ENCODE measurements at regions not wholly inside any gene's neighbourhood (a gene's known extent, or its start where the extent isn't known, plus 50 kb on each side); places are given as distances from the start of the nearest gene placed in this dataset.

DNA sequence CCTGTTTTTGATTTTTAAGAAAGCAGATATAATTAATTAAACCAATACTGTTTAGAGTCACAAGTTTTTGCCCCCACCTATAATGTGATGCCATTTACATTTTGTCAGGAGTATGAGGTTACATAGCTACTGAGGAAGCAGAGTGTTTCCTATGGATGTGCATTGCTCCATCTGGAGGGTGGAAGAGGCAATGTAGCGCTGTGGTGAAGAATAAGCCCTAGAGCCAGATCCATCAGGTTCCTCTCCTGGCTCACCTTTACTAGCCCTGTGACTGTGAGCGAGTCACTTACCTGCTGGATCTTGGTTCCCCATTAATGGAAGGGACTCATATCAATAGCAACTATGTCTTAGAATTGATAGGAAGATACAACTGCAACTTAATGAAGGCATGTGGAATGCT lies 216.0 kb downstream of the GPAM start:
- intact Hi-C loops (cut with micrococcal nuclease; ENCODE audit: unreplicated experiment), result no loop called here

DNA sequence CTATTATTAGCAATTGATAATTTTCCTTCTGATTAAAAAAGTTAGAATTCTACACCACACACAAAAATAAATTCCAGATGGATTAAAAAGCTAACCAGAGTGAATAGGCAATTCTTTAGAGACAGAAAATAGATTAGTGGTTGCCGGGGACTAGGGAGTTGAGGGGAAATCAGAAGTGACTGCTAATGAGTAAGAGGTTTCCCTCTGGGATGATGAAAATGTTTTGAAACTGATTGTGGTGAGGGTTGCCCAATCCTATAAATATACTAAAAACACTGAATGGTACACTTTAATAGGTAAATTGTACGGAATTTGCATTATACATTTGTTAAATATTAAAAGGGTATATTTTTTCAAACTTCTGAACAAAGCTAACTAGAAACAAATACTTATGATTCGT lies 214.9 kb downstream of the GPAM start:
- Histone ChIP-seq H3K9me2 (ENCODE audit: insufficient read depth) (no peaks in the 10 kb centered on the region), H3K4me3 (no peak overlapping the region), H3K36me3 (ENCODE audit: low read depth) (no peaks in the 10 kb centered on the region), H3K27me3 (ENCODE audit: insufficient read depth, low read depth) (no peaks in the 10 kb centered on the region), H3K27ac (no peak overlapping the region), H3K4me1 (replicated peaks; ENCODE audit: insufficient read depth) (no peaks in the 10 kb centered on the region), H3K4me2 (no peak overlapping the region), H2AFZ (no peak overlapping the region), H4K20me1 (ENCODE audit: insufficient read depth) (no peaks in the 10 kb centered on the region), H3F3A (ENCODE audit: insufficient read depth, low read depth) (no peaks in the 10 kb centered on the region), H3K79me2 (ENCODE audit: low read depth) (no peaks in the 10 kb centered on the region), H3K9me3 (ENCODE audit: insufficient read depth, low read depth) (no peaks in the 10 kb centered on the region)
- POLR2A ChIA-PET (ENCODE audit: unreplicated experiment), result no interaction called here
- DNase-seq, result no peak
- BruUV-seq (replicated peaks), result no TSS peak
- intact Hi-C loops (cut with micrococcal nuclease; ENCODE audit: unreplicated experiment), result no loop called here
- CTCF ChIA-PET, result no interaction called here
- TF ChIP-seq, protein P1, sequence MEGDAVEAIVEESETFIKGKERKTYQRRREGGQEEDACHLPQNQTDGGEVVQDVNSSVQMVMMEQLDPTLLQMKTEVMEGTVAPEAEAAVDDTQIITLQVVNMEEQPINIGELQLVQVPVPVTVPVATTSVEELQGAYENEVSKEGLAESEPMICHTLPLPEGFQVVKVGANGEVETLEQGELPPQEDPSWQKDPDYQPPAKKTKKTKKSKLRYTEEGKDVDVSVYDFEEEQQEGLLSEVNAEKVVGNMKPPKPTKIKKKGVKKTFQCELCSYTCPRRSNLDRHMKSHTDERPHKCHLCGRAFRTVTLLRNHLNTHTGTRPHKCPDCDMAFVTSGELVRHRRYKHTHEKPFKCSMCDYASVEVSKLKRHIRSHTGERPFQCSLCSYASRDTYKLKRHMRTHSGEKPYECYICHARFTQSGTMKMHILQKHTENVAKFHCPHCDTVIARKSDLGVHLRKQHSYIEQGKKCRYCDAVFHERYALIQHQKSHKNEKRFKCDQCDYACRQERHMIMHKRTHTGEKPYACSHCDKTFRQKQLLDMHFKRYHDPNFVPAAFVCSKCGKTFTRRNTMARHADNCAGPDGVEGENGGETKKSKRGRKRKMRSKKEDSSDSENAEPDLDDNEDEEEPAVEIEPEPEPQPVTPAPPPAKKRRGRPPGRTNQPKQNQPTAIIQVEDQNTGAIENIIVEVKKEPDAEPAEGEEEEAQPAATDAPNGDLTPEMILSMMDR (conservative IDR thresholded peaks at IDR 0.05), result no peak
- no peak for TF ChIP-seq EZH2 (IDR thresholded peaks at IDR 0.05; ENCODE audit: low read depth)

More for the DNA sequence above, 216.0 kb downstream of the GPAM start:
- TF ChIP-seq EZH2 (IDR thresholded peaks at IDR 0.05; ENCODE audit: low read depth), result no peak
- TF ChIP-seq, protein P1 (conservative IDR thresholded peaks at IDR 0.05), result no peak
- no peaks in the 10 kb centered on the region for H3K79me2 ChIP-seq (ENCODE audit: low read depth)
- no peak overlapping the region for H2AFZ ChIP-seq
- ChIA-PET POLR2A (ENCODE audit: unreplicated experiment) (no interaction called here), CTCF (no interaction called here)
- H3K36me3 ChIP-seq (ENCODE audit: low read depth), result no peaks in the 10 kb centered on the region
- H3K27ac ChIP-seq, result no peak overlapping the region
- no peak overlapping the region for H3K4me2 ChIP-seq
- no TSS peak for BruUV-seq (replicated peaks)
- H3F3A ChIP-seq (ENCODE audit: insufficient read depth, low read depth), result no peaks in the 10 kb centered on the region
- H3K9me2 ChIP-seq (ENCODE audit: insufficient read depth), result no peaks in the 10 kb centered on the region
- H3K4me3 ChIP-seq, result no peak overlapping the region
- H3K27me3 ChIP-seq (ENCODE audit: insufficient read depth, low read depth), result no peaks in the 10 kb centered on the region
- no peak for DNase-seq
- H4K20me1 ChIP-seq (ENCODE audit: insufficient read depth), result no peaks in the 10 kb centered on the region
- no peaks in the 10 kb centered on the region for H3K9me3 ChIP-seq (ENCODE audit: insufficient read depth, low read depth)
- no peaks in the 10 kb centered on the region for H3K4me1 ChIP-seq (replicated peaks; ENCODE audit: insufficient read depth)

DNA sequence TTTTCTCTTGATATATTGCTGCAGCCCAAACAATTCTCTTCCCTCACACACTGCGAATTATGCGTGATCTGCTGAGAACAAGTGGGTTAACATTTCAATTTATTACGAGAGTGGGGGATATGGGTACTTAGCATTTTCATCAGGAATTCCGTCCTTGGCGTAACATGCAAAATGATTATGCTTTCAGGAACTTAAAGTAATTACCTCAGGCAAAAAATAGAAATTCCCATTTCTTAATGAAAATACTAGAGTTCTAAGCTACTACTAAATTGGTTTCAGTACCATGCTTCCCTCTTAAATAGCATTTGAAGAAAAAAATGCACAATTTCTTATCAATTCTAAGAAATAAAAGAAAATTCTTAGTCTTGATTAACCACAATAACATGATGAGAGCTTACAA lies 213.5 kb downstream of the GPAM start:
- TF ChIP-seq, protein P1 (conservative IDR thresholded peaks at IDR 0.05), result no peak
- no peak for TF ChIP-seq EZH2 (IDR thresholded peaks at IDR 0.05; ENCODE audit: low read depth)
- no peaks in the 10 kb centered on the region for H3K27me3 ChIP-seq (ENCODE audit: insufficient read depth, low read depth)
- DNase-seq, result no peak
- POLR2A ChIA-PET (ENCODE audit: unreplicated experiment), result no interaction called here
- no peaks in the 10 kb centered on the region for H4K20me1 ChIP-seq (ENCODE audit: insufficient read depth)
- BruUV-seq (replicated peaks), result no TSS peak
- H3K27ac ChIP-seq, result no peak overlapping the region
- H3K4me2 ChIP-seq, result no peak overlapping the region
- CTCF ChIA-PET, result no interaction called here
- H2AFZ ChIP-seq, result no peak overlapping the region
- no peaks in the 10 kb centered on the region for H3K36me3 ChIP-seq (ENCODE audit: low read depth)
- H3K9me3 ChIP-seq (ENCODE audit: insufficient read depth, low read depth), result no peaks in the 10 kb centered on the region
- H3K79me2 ChIP-seq (ENCODE audit: low read depth), result no peaks in the 10 kb centered on the region
- intact Hi-C loops (cut with micrococcal nuclease; ENCODE audit: unreplicated experiment), result no loop called here
- no peaks in the 10 kb centered on the region for H3K4me1 ChIP-seq (replicated peaks; ENCODE audit: insufficient read depth)
- H3F3A ChIP-seq (ENCODE audit: insufficient read depth, low read depth), result no peaks in the 10 kb centered on the region
- H3K4me3 ChIP-seq, result no peak overlapping the region
- H3K9me2 ChIP-seq (ENCODE audit: insufficient read depth), result no peaks in the 10 kb centered on the region
